G401.6 (cell line): ENCODE measurements at regions not wholly inside any gene's neighbourhood (a gene's known extent, or its start where the extent isn't known, plus 50 kb on each side); places are given as distances from the start of the nearest gene placed in this dataset.
"Not testable (repeated sequence)": the region's sequence is repeated elsewhere in the genome, so short reads cannot be mapped to it uniquely, and the experiment has no call there.

ENCODE experiments used
- FAIRE-seq: peaks from 2 replicates; lab custom pipeline; 2012; peaks lifted over from hg19 to GRCh38; lab: Jason Lieb, UNC

- FAIRE-seq, result no peak
Measured at GRCh38 chr4:189835505-189835904, 105.2 kb upstream of the FRG1 start.

GRCh38 chr4:189837471-189837870 is 103.2 kb upstream of the FRG1 start:
- no peak for FAIRE-seq

GRCh38 chr4:189838821-189839497 is 101.7 kb upstream of the FRG1 start:
- no peak for FAIRE-seq

GRCh38 chr4:189840356-189840755 is 100.3 kb upstream of the FRG1 start:
- no peak for FAIRE-seq

GRCh38 chr4:189843413-189844009 is 97.2 kb upstream of the FRG1 start:
- FAIRE-seq, result no peak

- FAIRE-seq, result no peak
Measured at GRCh38 chr4:189845145-189845846, 95.4 kb upstream of the FRG1 start.

GRCh38 chr4:189846094-189846493 is 94.6 kb upstream of the FRG1 start:
- FAIRE-seq, result not testable (repeated sequence)

GRCh38 chr4:189846608-189847007 is 94.1 kb upstream of the FRG1 start:
- not testable (repeated sequence) for FAIRE-seq

GRCh38 chr4:189848672-189849071 is 92.0 kb upstream of the FRG1 start:
- FAIRE-seq, result not testable (repeated sequence)

GRCh38 chr4:189850239-189850856 is 90.3 kb upstream of the FRG1 start:
- FAIRE-seq, result no peak

GRCh38 chr4:189858435-189858834 is 82.2 kb upstream of the FRG1 start:
- FAIRE-seq, result no peak

- no peak for FAIRE-seq
Measured at GRCh38 chr4:189861101-189861500, 79.6 kb upstream of the FRG1 start.

GRCh38 chr4:189869236-189869635 is 71.4 kb upstream of the FRG1 start:
- no peak for FAIRE-seq

- FAIRE-seq, result no peak
Measured at GRCh38 chr4:189870511-189871234, 70.0 kb upstream of the FRG1 start.

- FAIRE-seq, result no peak
Measured at GRCh38 chr4:189874591-189874990, 66.1 kb upstream of the FRG1 start.

- not testable (repeated sequence) for FAIRE-seq
Measured at GRCh38 chr4:189881190-189881589, 59.5 kb upstream of the FRG1 start.

GRCh38 chr4:189888407-189888806 is 52.3 kb upstream of the FRG1 start:
- not testable (repeated sequence) for FAIRE-seq
